NB4 (cell line): ENCODE measurements at regions not wholly inside any gene's neighbourhood (a gene's known extent, or its start where the extent isn't known, plus 50 kb on each side); places are given as distances from the start of the nearest gene placed in this dataset.

Experiments used
- CTCF ChIP-seq: IDR thresholded peaks from one replicate; pipeline ENCODE4 v1.5.1; 2012; ENCODE audit warnings: low read depth, low read length
- POLR2A ChIP-seq: IDR thresholded peaks from 2 replicates; pipeline ENCODE4 v1.6.1; 2011; ENCODE audit warnings: mild to moderate bottlenecking; ENCODE audit not compliant: insufficient read length; ENCODE audit errors: extremely low read depth
- TF ChIP-seq, protein P1 (sequence below): IDR thresholded peaks from 2 replicates; pipeline ENCODE4 v1.6.1; 2011; ENCODE audit warnings: low read depth, low read length

GRCh38 chr11:22926341-22926740, 66.1 kb upstream of the CCDC179 start:
- TF ChIP-seq POLR2A = no peak
- TF ChIP-seq CTCF = no peak
- TF ChIP-seq, protein P1, sequence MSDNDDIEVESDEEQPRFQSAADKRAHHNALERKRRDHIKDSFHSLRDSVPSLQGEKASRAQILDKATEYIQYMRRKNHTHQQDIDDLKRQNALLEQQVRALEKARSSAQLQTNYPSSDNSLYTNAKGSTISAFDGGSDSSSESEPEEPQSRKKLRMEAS = no peak
